OCI-LY1 (cell line): ENCODE measurements at regions not wholly inside any gene's neighbourhood (a gene's known extent, or its start where the extent isn't known, plus 50 kb on each side); places are given as distances from the start of the nearest gene placed in this dataset.

Experiments
- H2AFZ ChIP-seq: fragments of 200-600 bp; sonication (generic), shearing (Covaris generic); 2 replicates; pipeline ENCODE4 v1.6.0; 2014; ENCODE audit warnings: antibody characterized with exemption, mild to moderate bottlenecking, low read length
- H3F3A ChIP-seq: fragments of 200-600 bp; sonication (generic), shearing (Covaris generic); 2 replicates; pipeline ENCODE4 v1.6.0; 2014; ENCODE audit warnings: mild to moderate bottlenecking, antibody characterized with exemption, low read length, moderate library complexity; ENCODE audit not compliant: insufficient read depth
- H3K27ac ChIP-seq: fragments of 200-600 bp; sonication (generic); 2 replicates; pipeline ENCODE4 v1.5.1; 2014; ENCODE audit warnings: low read length, mixed run types, mild to moderate bottlenecking, low read depth; ENCODE audit not compliant: poor library complexity, severe bottlenecking
- H3K27me3 ChIP-seq: fragments of 200-600 bp; sonication (generic); 2 replicates; pipeline ENCODE4 v1.6.0; 2014; ENCODE audit warnings: antibody characterized with exemption, mild to moderate bottlenecking, low read length, moderate library complexity; ENCODE audit not compliant: insufficient read depth
- H3K36me3 ChIP-seq: fragments of 200-600 bp; sonication (generic); 2 replicates; pipeline ENCODE4 v1.6.1; 2014; ENCODE audit warnings: mild to moderate bottlenecking, antibody characterized with exemption, low read length, moderate library complexity, mixed read lengths; ENCODE audit not compliant: insufficient read depth
- H3K4me1 ChIP-seq: fragments of 200-600 bp; sonication (generic); 2 replicates; pipeline ENCODE4 v1.5.1; 2014; ENCODE audit warnings: mild to moderate bottlenecking, low read length, moderate library complexity; ENCODE audit not compliant: insufficient read depth, severe bottlenecking
- H3K4me2 ChIP-seq: fragments of 200-600 bp; sonication (generic), shearing (Covaris generic); 2 replicates; pipeline ENCODE4 v1.6.1; 2014; ENCODE audit warnings: low read length
- H3K4me3 ChIP-seq: fragments of 200-600 bp; sonication (generic); 2 replicates; pipeline ENCODE4 v1.5.1; 2014; ENCODE audit warnings: low read length, low read depth, mild to moderate bottlenecking, mixed read lengths; ENCODE audit not compliant: poor library complexity, severe bottlenecking
- H3K79me2 ChIP-seq: fragments of 200-600 bp; shearing (Covaris generic); 2 replicates; pipeline ENCODE4 v1.6.1; 2016; ENCODE audit warnings: mixed run types, low read length, mixed read lengths; ENCODE audit not compliant: insufficient read depth
- H3K9ac ChIP-seq: fragments of 200-600 bp; sonication (generic), shearing (Covaris generic); 2 replicates; pipeline ENCODE4 v1.6.1; 2014; ENCODE audit warnings: mild to moderate bottlenecking, low read length, mixed read lengths
- H3K9me2 ChIP-seq: fragments of 200-600 bp; sonication (generic), shearing (Covaris generic); 2 replicates; pipeline ENCODE4 v1.6.1; 2014; ENCODE audit warnings: low read depth, mild to moderate bottlenecking, low read length, mixed read lengths
- H3K9me3 ChIP-seq: fragments of 200-600 bp; shearing (Covaris generic); 2 replicates; pipeline ENCODE4 v1.6.1; 2014; ENCODE audit warnings: low read length, mixed read lengths
- H4K20me1 ChIP-seq: fragments of 200-600 bp; sonication (generic), shearing (Covaris generic); 2 replicates; pipeline ENCODE4 v1.6.0; 2016; ENCODE audit warnings: mild to moderate bottlenecking, low read length; ENCODE audit not compliant: insufficient read depth
- EZH2 ChIP-seq: fragments of 200-600 bp; sonication (generic), shearing (Covaris generic); IDR thresholded peaks from 2 replicates; pipeline ENCODE4 v1.8.0; 2017; ENCODE audit warnings: borderline replicate concordance, mixed run types, mild to moderate bottlenecking, antibody characterized with exemption, low read length, moderate library complexity, mixed read lengths
- TF ChIP-seq, protein P1 (sequence below): fragments of 200-600 bp; sonication (generic), shearing (Covaris generic); IDR thresholded peaks from 2 replicates; pipeline ENCODE4 v1.5.1; 2017; ENCODE audit warnings: mild to moderate bottlenecking, antibody characterized with exemption, low read length, moderate library complexity, mixed read lengths

DNA sequence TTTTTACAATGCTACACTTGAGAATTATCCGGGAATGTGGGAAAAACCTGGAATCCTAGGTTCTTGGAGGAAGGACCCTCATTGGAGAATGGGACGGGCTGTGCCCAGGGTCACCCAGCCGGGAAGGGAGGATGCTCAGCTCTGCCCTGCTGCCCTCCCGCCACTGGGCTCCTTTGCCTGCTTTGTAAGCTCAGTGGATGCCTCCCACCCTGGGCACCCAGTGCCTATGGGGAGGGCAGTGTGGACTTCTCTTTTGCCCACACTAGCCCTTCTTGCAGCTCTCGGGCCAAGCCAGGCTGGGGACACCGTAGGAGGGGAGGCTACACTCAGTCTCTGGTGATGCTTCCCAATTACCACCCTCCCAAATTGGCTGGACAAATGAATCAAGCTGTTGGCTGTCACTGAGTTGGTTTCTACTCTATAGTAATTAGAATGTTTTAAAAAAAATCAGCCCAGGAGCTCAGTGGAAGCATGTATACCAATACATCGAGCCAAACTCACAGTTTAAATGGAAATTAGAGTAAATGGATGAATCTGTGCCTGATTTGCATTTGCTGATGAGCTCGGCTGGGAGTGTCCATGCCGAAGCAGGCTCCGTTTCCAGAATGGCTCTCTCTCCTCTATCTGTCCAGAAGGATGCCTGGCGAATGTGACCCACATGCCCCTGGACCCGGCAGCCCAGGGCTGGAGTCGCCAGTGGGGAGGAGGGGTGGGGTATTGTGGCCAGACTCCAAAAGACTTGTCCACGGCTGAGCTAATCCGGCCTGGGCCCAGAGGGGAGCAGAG lies 317.0 kb downstream of the CTTN start:
- no peaks in the 10 kb centered on the region for H3K9me2 ChIP-seq
- H3K27ac ChIP-seq: no peak overlapping the region
- no peaks in the 10 kb centered on the region for H3K27me3 ChIP-seq
- no peaks in the 10 kb centered on the region for H3K36me3 ChIP-seq
- H3K4me3 ChIP-seq: no peak overlapping the region
- H3K9me3 ChIP-seq: no peaks in the 10 kb centered on the region
- no peaks in the 10 kb centered on the region for H3F3A ChIP-seq
- H2AFZ ChIP-seq: no peak overlapping the region
- H3K9ac ChIP-seq: no peak overlapping the region
- no peaks in the 10 kb centered on the region for H3K4me1 ChIP-seq
- no peaks in the 10 kb centered on the region for H3K79me2 ChIP-seq
- H3K4me2 ChIP-seq: no peak overlapping the region
- H4K20me1 ChIP-seq: no peaks in the 10 kb centered on the region
- TF ChIP-seq, protein P1, sequence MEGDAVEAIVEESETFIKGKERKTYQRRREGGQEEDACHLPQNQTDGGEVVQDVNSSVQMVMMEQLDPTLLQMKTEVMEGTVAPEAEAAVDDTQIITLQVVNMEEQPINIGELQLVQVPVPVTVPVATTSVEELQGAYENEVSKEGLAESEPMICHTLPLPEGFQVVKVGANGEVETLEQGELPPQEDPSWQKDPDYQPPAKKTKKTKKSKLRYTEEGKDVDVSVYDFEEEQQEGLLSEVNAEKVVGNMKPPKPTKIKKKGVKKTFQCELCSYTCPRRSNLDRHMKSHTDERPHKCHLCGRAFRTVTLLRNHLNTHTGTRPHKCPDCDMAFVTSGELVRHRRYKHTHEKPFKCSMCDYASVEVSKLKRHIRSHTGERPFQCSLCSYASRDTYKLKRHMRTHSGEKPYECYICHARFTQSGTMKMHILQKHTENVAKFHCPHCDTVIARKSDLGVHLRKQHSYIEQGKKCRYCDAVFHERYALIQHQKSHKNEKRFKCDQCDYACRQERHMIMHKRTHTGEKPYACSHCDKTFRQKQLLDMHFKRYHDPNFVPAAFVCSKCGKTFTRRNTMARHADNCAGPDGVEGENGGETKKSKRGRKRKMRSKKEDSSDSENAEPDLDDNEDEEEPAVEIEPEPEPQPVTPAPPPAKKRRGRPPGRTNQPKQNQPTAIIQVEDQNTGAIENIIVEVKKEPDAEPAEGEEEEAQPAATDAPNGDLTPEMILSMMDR: no peak
- TF ChIP-seq EZH2: no peak

DNA sequence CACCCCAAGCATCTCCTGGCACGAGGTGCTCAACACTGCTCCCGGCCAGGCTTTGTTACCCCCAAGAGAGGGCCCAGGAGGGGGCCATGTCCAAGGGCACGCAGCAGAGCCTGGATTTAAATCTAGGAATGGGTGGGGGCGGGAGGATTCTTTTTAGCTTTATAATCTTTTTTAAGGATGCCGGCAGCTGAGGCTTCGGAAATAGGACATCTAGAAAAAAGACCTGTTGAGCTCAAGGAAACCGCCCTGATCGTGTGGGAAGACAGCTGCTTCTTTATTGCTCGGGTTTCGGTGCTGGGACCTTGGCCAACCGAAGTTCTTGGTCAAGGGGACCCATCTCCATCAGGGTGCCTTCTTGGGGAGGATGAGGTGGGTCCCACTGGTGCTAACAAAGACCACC lies 317.9 kb downstream of the CTTN start:
- no peaks in the 10 kb centered on the region for H3K27me3 ChIP-seq
- H3K4me3 ChIP-seq: no peak overlapping the region
- H3K4me1 ChIP-seq: no peaks in the 10 kb centered on the region
- H3F3A ChIP-seq: no peaks in the 10 kb centered on the region
- no peaks in the 10 kb centered on the region for H4K20me1 ChIP-seq
- H3K9me2 ChIP-seq: no peaks in the 10 kb centered on the region
- H3K27ac ChIP-seq: no peak overlapping the region
- H3K9ac ChIP-seq: no peak overlapping the region
- no peak overlapping the region for H2AFZ ChIP-seq
- TF ChIP-seq EZH2: no peak
- TF ChIP-seq, protein P1: no peak
- no peaks in the 10 kb centered on the region for H3K79me2 ChIP-seq
- no peaks in the 10 kb centered on the region for H3K9me3 ChIP-seq
- no peaks in the 10 kb centered on the region for H3K36me3 ChIP-seq
- H3K4me2 ChIP-seq: no peak overlapping the region

DNA sequence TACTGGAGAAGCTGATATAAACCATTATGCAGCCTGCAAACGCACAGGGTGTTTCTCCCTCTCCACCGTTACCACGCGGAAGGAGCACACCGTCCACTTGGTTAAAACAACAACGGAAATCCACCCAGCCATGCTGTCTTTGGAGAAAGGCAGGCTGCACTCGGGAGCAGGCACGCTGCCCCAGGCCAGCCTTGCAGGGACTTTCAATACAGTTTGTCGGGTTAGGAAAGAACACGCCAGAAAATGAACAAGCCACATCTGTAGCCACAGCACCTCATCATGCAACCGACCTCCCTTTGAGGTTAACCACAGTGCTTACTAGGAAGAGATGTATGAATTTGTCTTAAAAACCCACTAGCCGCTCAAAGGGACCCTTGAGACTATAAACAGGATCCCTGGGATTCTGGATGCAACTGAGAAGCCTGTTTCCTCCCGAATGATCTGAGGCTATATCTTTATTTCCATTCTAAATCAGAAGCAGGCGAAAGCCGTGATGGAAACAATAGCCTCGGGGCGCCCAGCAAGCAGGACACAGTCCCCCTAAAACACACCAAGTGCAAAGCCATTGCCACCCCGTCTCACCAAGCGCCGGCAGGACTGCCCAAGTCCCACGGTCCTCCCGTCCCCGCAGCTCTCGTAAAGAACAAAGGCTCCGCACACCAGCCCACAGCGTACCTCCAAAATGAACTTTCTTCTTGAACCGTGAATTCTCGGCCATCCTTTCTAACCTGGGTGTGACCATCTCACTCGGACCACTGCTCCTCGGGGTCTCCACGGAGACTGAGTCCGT lies 318.9 kb downstream of the CTTN start:
- Histone ChIP-seq H3K4me1 (no peaks in the 10 kb centered on the region), H3F3A (no peaks in the 10 kb centered on the region), H3K9me3 (no peaks in the 10 kb centered on the region), H3K79me2 (no peaks in the 10 kb centered on the region), H2AFZ (no peak overlapping the region), H3K4me2 (no peak overlapping the region), H4K20me1 (no peaks in the 10 kb centered on the region), H3K36me3 (no peaks in the 10 kb centered on the region), H3K4me3 (no peak overlapping the region), H3K27ac (no peak overlapping the region), H3K27me3 (no peaks in the 10 kb centered on the region), H3K9ac (no peak overlapping the region), H3K9me2 (no peaks in the 10 kb centered on the region)
- TF ChIP-seq, protein P1: no peak
